KMS-11 (cell line): ENCODE measurements at regions not wholly inside any gene's neighbourhood (a gene's known extent, or its start where the extent isn't known, plus 50 kb on each side); places are given as distances from the start of the nearest gene placed in this dataset.

Experiments used
- H2AFZ ChIP-seq: fragments of 200-600 bp; sonication (generic); 2 replicates; pipeline ENCODE4 v1.6.1; 2016; ENCODE audit warnings: antibody characterized with exemption, mixed run types, low read depth
- H3K27ac ChIP-seq: fragments of 200-600 bp; sonication (generic); 2 replicates; pipeline ENCODE4 v1.6.1; 2016; ENCODE audit warnings: mild to moderate bottlenecking, mixed run types
- H3K27me3 ChIP-seq: fragments of 200-600 bp; sonication (generic); 2 replicates; pipeline ENCODE4 v1.6.1; 2017; ENCODE audit warnings: mild to moderate bottlenecking, low read depth, mixed run types, moderate library complexity; ENCODE audit not compliant: insufficient read depth
- H3K36me3 ChIP-seq: fragments of 200-600 bp; sonication (generic); 2 replicates; pipeline ENCODE4 v1.6.1; 2017; ENCODE audit warnings: mild to moderate bottlenecking, mixed run types; ENCODE audit not compliant: insufficient read depth
- H3K4me1 ChIP-seq: fragments of 200-600 bp; sonication (generic); 2 replicates; pipeline ENCODE4 v1.6.1; 2016; ENCODE audit warnings: mild to moderate bottlenecking, low read depth, mixed run types; ENCODE audit not compliant: poor library complexity, severe bottlenecking
- H3K4me2 ChIP-seq: fragments of 200-600 bp; sonication (generic); 2 replicates; pipeline ENCODE4 v1.7.0; 2016; ENCODE audit warnings: mild to moderate bottlenecking, mixed run types
- H3K4me3 ChIP-seq: fragments of 200-600 bp; sonication (generic); IDR thresholded peaks from 2 replicates; pipeline ENCODE4 v1.6.1; 2017; ENCODE audit warnings: low read depth, low read length, mixed read lengths; ENCODE audit not compliant: insufficient read depth
- H3K79me2 ChIP-seq: fragments of 200-600 bp; sonication (generic); 2 replicates; pipeline ENCODE4 v1.6.1; 2016; ENCODE audit warnings: low read depth, mixed run types; ENCODE audit not compliant: insufficient read depth
- H3K9ac ChIP-seq: fragments of 200-600 bp; sonication (generic); 2 replicates; pipeline ENCODE4 v1.6.1; 2016; ENCODE audit warnings: mild to moderate bottlenecking, mixed run types
- H4K20me1 ChIP-seq: fragments of 200-600 bp; sonication (generic); 2 replicates; pipeline ENCODE4 v1.6.1; 2016; ENCODE audit warnings: mild to moderate bottlenecking, mixed run types; ENCODE audit not compliant: insufficient read depth
- CTCF ChIP-seq: fragments of 200-600 bp; sonication (generic); conservative IDR thresholded peaks from 2 replicates; pipeline ENCODE4 v1.6.1; 2017; ENCODE audit warnings: low read depth, mild to moderate bottlenecking, antibody characterized with exemption, low read length, moderate library complexity, mixed read lengths

DNA sequence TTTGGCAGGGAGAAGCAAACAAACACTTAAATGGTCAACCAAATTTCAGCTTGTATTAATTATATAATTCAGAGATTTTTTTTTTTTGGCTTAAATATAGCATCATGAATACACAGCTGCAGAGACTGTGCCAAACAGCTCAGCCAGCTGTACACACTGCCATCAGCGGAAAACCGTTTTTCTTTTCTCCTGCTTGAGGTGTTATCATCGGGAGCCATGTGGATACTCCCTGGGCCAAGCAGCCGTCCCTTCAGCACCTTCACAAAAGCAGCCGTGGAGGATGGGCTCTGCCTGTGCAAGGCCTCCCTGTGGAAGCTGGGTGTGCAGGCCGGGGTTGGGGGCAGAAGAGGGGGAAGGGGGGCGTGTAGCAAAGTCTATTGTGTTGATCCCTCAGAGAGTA, 85.0 kb downstream of the NUF2 start:
- no peak for TF ChIP-seq CTCF
- no peaks in the 10 kb centered on the region for H3K27me3 ChIP-seq
- no peak overlapping the region for H3K4me2 ChIP-seq
- H3K9ac ChIP-seq = no peak overlapping the region
- no peaks in the 10 kb centered on the region for H3K4me1 ChIP-seq
- H3K36me3 ChIP-seq = no peaks in the 10 kb centered on the region
- no peak overlapping the region for H2AFZ ChIP-seq
- H3K27ac ChIP-seq = no peak overlapping the region
- no peaks in the 10 kb centered on the region for H4K20me1 ChIP-seq
- H3K4me3 ChIP-seq = no peak overlapping the region
- H3K79me2 ChIP-seq = no peaks in the 10 kb centered on the region

- no peak overlapping the region for H2AFZ ChIP-seq
- H3K36me3 ChIP-seq = no peaks in the 10 kb centered on the region
- no peak for TF ChIP-seq CTCF
- H3K4me2 ChIP-seq = no peak overlapping the region
- H3K4me3 ChIP-seq = no peak overlapping the region
- H3K27me3 ChIP-seq = no peaks in the 10 kb centered on the region
- H3K4me1 ChIP-seq = no peaks in the 10 kb centered on the region
- H3K79me2 ChIP-seq = no peaks in the 10 kb centered on the region
- no peak overlapping the region for H3K27ac ChIP-seq
- H3K9ac ChIP-seq = no peak overlapping the region
- H4K20me1 ChIP-seq = no peaks in the 10 kb centered on the region
Observed at GRCh38 chr1:163408262-163408661, 86.5 kb downstream of the NUF2 start.

DNA sequence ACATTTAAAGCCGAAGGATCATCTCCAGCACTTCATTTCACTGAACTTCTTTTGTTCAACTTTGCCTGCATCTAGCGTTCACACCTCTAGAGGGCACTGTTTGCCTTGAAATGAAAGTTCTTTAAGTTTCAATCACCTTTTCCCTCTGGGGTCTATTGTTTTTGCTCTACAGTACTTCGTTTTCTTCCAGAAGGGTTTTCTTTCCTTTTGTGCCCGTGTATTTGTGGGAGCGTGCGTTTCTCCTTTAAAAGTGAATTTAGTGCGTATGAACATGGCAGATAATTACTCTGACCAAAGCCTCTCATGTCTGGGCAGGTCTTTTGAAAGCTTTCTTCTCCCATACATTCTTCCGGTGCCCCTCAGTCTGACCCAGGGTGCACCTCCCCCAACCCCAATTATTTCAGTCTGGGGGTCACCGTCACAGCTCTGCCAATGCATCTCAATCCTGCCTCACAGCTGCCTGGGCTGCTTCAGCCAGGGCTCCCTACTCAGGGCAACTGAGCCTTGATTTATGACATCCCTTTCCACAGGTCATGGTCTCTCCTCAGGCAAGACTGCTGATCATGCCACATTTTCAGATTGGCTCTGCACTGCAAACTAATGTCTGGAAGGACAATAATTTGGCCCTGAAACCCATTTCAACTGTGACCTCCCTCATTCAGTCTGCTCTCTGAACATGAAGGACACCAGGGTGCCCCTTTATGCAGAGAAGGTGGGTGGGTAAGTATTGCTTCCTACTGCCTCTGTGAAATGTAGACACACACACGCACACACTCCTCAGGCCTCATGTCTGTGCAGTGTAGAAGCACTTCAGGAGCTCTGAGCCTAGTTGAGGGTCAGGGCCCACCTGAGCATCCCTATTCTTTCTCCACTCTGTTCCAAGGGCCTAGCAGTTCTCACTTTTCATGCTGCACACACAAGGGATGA, 88.6 kb downstream of the NUF2 start:
- Histone ChIP-seq H3K9ac (no peak overlapping the region), H3K27me3 (no peaks in the 10 kb centered on the region), H4K20me1 (no peaks in the 10 kb centered on the region), H3K4me2 (no peak overlapping the region), H3K36me3 (no peaks in the 10 kb centered on the region), H3K4me1 (no peaks in the 10 kb centered on the region), H3K27ac (no peak overlapping the region), H3K4me3 (no peak overlapping the region), H2AFZ (no peak overlapping the region), H3K79me2 (no peaks in the 10 kb centered on the region)
- peak; percentile 98 for TF ChIP-seq CTCF

GRCh38 chr1:163412221-163412620, 90.5 kb downstream of the NUF2 start:
- Histone ChIP-seq H3K9ac (no peak overlapping the region), H3K36me3 (no peaks in the 10 kb centered on the region), H2AFZ (no peak overlapping the region), H3K27me3 (no peaks in the 10 kb centered on the region), H3K4me2 (no peak overlapping the region), H3K4me1 (no peaks in the 10 kb centered on the region), H3K79me2 (no peaks in the 10 kb centered on the region), H3K4me3 (no peak overlapping the region), H3K27ac (no peak overlapping the region), H4K20me1 (no peaks in the 10 kb centered on the region)
- 0 out of 2 replicates have a peak, but pooled peaks have one; percentile 22 for TF ChIP-seq CTCF
